Amygdala (tissue), 56 donors: ENCODE measurements at regions not wholly inside any gene's neighbourhood (a gene's known extent, or its start where the extent isn't known, plus 50 kb on each side); places are given as distances from the start of the nearest gene placed in this dataset.
"Not testable (repeated sequence)": the region's sequence is repeated elsewhere in the genome, so short reads cannot be mapped to it uniquely, and the experiment has no call there.

Experiments used
- DNase-seq, 56 donors: peaks; one replicate each; lab custom pipeline; 2025; lab: John Stamatoyannopoulos, UW

DNA sequence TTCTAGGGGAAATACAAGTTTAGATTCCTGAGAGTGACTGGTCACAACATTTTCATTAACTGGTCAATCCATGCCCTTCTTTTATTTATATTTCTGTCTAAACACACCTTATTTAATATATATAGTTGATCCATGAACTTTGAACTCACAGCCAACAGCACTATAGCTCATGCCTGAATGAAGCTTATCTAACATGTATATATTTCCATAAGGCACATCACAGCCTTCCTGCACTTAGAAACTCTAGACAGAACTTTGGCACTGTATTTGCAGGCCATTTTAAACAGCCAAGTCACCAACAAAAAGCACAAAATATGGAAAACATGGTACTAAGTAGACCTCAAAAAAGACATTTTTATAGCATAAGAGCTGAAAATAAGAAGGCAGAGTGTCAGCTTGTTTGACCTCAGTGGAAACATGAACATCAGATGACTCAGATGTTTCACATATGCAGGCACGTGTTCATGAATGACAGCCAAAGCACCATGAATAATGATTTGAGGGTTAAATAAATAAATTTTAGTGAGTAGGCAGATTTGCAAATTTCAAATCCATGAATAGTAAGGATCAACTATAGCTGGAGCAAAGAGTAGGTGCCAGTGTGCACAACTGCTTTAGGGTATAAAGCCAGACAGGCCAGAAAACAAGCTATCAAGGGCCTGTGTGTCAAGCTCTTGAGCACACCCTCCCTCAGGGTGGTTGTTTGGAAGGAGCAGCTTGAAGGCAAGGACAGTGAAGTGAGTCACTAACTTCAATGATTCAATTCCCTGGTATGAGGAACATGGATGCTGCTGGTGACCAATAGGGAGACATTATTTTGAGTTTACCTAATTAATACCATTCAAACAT, 88.9 kb upstream of the NT5E start:
- DNase-seq: no peak

DNA sequence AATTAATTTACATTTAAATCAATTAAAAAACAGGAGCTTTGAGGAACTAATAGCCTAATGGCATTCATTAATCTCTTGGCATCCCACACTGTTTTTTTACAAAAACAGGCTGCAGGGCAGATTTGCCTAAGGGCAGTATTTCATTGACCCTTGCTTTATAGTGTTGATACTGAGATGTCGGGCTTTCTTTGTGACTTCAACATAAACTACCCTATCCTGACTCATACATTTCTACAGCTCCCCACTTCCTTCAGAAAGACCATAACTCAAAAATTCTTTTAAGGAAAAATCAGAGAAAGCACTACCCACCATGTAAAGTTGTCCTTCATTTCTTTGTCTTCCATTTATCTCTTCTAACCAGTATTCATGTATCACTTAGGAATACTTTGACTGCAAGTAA, 92.2 kb upstream of the NT5E start:
- DNase-seq: no peak

DNA sequence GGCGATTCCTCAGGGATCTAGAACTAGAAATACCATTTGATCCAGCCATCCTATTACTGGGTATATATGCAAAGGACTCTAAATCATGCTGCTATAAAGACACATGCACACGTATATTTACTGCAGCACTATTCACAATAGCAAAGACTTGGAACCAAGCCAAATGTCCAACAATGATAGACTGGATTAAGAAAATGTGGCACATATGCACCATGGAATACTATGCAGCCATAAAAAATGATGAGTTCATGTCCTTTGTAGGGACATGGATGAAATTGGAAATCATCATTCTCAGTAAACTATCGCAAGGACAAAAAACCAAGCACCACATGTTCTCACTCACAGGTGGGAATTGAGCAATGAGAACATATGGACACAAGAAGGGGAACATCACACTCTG, 93.1 kb upstream of the NT5E start:
- DNase-seq: not testable (repeated sequence)

DNA sequence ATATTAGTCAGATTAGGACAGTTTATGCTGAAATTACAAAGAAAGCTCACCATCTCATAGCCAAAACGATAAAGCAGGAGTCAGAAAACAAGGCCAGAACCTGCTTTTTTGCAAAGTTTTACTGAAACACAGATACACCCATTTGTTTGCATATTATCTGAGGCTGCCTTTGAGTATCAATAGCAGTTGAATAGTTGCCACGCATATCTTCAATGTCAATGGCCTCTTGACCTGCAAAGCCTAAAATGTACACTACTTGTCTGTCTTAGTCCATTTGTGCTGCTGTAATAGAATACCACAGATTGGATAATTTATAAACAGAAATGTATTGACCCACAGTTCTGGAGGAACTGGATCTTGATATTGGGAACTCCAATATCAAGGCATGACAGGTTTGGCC, 94.1 kb upstream of the NT5E start:
- no peak for DNase-seq

DNA sequence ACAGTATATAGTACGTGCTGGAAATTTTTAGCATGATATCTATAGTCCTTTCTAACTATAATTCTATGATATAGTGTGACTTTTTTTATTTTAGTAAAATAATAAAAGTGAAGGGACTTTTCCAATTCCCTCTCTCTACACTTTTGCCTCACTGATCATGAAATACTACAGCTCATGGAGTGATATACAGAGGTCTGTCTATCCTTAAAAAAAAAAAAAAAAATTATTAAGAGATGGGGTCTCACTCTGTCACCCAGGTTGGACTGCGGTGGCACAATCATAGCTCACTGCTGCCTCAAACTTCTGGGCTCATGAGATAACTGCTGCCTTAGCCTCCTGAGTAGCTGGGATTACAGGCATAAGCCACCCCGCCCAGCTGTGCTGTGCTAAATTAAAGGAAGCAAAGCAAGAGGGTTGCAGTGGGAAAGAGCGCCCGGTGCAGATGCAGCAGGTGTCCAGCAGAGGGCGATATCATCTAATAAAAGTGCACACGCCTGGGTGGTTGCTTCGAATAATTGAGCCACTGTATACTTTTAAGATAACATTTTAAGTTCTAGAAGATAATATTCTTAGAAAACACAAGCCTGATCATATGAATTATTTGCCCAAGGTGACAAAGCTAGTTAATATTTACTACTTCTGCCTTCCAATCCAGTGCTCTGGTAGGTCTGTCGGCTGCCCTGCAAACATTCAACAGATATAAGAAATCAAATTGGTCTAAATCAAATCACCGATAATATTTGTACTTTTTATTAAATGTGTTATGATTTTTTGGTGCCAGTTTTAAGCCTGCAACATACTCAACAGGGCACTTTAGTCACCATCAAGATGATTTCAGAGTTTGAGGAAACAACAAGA, 94.9 kb upstream of the NT5E start:
- peak in 48 of 56 donors; percentile 1 to 70 (median 14) for DNase-seq

DNA sequence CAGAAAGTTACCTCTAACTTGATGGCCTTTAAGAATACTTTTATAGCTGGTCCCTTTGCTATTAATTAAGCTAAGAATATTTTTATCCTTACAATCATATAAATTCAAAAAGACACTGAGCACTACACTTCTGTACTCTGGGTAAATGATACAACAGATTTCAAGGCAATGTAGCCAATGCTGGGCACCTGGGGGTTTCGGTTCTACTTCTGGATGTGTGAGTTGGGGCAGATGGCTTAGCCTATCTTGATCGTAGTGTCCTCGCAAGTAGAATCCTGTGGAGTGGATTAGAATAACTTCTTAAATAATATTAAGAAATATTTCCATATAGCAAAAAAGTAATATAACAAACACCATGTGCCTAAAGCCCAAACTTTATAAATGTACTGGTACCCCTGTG, 96.9 kb upstream of the NT5E start:
- no peak for DNase-seq

DNA sequence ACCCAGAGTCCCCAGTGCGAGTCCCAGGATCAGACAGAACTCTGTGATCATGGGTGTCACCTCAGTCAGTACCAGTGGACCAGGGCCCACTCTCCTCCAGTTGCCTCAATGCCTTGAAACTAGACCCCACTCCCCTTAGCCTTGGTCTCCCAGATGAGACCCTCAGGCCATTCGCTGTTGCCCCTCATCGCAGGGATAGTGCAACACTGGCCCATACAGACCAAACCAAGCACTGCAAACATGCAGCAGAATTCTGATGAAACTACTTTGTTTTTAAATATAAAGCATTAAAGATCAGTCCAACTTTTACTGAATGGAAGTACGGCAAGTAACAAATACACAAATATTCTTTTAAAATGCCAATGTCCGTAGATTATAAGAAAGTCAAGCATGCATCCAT, 101.2 kb upstream of the NT5E start:
- no peak for DNase-seq

DNA sequence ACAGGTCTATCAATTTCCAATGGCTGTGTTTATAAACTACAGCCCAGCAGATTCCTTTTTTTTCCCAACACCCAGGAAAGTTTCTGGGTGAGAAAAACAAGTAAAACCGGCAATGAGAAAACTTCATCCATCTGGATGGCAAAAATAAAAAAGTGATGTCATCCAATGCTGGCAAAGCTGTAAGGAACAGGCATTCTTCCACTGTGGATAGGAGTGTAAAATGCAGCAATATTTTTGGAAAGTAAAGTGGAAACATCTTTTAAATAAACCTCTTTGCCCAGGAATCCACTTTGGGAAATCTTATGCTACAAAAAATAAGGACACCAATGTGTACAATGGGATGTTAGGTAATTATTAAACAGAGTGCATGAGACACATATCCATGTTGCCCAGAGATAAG, 102.1 kb upstream of the NT5E start:
- no peak for DNase-seq

DNA sequence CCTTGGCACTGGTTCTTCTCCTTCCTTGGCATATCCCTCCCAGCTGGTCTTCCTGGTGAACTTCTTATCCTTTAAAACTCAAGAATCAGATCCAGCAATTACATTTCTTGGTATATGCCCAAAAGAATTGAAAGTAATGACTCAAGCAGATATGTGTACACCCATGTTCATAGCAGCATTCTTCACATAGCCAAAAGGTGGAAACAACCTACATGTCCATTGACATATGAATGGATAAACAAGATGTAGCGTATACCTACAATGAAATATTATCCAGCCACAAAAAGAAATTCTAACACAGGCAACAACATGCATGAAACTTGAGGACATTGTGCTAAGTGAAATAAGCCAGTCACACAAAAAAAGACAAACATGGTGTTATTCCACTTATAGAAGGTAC, 103.7 kb upstream of the NT5E start:
- no peak for DNase-seq

DNA sequence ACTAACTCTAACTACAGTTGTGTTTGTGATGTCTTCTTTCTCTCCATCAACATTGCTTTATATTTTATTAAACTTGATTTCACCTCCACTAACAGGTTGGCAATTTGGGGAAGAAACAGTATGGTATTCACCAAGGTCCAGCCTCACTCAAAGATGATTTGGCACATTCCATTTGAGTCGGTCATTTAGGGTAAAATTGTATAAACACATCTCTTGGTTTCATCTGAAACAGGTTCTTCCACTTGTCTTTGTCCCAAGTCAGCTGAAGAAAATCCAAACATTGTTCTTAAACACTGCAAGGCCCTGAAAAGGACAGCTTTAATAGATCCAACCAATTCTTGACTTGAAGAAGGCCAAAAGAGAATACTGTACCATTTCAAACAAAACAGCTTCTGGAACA, 104.9 kb upstream of the NT5E start:
- DNase-seq: no peak

DNA sequence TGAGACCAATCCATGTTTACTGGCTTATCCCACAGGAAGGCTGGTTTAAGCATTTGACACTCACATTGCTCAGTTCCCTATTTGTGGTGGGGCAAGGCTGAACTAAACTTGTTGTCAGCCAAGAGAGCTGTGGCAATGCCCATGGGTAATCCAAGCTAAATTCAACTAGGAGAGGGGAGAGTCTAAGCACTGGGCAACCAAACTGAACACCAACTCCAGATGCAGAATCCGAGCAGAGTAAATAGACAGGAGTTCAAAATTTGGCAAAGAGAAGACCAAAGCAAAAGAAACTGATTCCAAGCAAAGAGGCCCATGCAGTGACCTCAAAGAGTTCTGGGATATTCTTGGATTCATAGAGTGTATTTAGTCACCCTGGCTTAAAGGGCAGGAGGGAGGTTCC, 106.5 kb upstream of the NT5E start:
- DNase-seq: no peak

DNA sequence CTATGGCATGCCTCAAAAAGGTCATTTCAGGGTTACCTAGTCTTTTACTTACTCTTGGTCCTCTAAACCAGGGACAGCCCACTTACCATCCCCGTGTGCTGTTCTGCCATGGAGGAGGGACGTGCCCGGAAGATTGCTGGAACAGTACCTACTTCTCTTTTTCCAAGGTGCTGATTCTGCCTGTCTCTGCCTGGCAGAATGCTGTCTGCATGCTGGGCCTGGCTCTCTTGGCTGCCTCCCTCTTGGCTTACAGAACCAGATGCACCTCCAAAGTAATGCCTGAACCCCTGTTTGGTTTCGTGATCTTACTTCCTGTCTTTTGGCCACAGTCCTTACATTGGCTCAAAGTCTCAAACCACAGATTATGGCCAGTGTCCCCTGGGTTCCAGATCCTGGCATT, 120.7 kb upstream of the NT5E start:
- no peak for DNase-seq

DNA sequence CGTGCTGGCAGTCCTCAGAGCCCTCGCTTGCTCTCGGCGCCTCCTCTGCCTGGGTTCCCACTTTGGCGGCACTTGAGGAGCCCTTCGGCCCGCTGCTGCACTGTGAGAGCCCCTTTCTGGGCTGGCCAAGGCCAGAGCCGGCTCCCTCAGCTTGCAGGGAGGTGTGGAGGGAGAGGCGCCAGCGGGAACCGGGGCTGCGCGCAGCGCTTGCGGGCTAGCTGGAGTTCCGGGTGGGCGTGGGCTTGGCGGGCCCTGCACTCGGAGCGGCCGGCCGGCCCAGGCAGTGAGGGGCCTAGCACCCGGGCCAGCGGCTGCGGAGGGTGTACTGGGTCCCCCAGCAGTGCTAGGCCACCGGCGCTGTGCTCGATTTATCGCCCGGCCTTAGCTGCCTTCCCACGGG, 124.1 kb upstream of the NT5E start:
- DNase-seq: not testable (repeated sequence)

DNA sequence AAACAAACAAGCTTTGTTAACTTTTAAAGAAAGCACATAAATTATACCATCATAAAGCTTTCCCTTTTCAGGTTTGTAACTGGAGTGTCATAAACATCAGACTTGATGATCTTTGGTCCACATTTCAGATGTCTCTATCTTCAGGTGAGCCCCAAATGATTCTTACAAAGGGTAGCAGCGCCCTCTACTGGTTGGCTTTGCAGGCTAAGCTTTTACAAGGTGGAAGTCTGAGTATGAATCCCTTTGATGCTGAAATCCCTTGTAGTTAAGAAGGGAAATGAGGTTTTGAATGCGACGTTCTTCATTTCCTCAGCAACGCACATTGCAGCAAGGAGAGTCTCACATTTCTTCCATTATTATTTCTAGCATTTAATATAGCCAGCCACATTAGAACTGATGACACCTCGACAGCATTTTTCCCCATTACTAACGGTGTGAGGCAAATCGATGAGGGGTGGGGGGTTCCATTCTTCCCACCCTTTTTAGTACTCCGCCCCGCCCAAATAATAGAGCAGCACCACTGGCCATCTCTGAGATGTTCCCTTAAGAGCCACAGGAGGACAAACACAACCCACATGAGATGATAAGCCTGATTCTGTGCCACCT, 126.3 kb upstream of the NT5E start:
- DNase-seq: peak in 49 of 56 donors; percentile 0 to 86 (median 27)

DNA sequence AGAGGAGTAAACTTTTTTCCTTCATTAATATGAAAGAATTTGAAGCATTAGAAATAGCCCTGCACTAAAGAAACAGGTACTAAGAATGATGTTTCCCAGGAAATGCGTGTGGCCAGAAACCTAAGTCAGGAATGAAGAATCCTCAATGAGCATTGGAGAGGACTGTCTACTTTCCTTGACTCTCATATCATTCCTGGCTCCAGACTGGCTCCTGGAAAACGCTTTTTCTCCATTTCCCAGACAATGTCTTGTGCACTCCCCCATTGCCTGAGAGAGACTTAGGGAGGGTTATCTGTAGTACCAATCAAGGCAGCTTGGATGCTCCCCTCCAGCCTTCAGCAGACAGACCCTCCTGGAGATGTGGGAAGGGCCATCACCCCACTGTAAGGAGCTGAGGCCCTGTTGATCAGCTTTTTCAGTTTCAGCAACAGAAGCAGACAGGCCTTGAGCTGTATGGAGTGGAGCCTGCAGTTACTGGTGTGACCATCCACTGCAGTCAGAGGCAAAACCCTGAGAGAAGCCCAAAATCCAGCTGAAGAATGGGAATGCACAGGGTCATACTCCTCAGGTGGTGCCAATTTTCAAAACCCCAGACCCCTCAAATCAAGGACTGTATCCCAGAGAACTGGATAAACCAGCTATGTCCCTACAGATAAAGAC, 127.3 kb upstream of the NT5E start:
- no peak for DNase-seq

DNA sequence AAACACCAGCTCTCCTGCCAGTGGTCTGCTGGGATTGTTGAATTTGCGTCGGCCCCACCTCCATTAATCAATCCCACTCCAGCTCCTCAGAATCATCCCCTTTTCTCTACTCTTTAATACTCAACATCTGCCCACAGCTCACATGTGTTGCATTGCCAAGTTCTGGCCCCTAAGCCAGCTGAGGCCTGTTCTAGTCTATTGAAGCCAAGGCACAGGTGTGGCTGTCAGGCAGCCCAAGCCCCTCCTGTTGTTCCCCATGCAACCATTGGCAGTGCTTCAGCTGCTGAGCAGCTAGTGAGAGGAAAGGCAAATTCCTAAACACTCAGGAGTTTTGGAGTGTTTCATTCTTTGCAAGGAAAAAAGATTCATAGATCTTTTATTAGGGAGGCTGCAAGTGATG, 128.0 kb upstream of the NT5E start:
- no peak for DNase-seq

DNA sequence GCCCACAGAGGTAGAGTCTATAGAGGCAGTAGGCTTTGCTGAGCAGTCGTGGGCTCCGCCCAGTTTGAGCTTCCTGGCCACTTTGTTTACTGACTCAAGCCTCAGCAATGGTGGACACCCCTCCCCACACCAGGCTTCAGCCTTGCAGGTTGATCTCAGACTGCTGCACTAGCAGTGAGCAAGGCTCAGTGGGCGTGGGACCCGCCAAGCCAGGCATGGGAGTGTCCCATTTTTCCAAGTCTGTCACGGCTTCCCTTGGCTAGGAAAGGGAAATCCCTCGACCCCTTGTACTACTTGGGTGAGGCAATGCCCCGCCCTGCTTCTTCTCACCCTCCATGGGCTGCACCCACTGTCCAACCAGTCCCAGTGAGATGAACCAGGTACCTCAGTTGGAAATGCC, 135.3 kb upstream of the NT5E start:
- no peak for DNase-seq

DNA sequence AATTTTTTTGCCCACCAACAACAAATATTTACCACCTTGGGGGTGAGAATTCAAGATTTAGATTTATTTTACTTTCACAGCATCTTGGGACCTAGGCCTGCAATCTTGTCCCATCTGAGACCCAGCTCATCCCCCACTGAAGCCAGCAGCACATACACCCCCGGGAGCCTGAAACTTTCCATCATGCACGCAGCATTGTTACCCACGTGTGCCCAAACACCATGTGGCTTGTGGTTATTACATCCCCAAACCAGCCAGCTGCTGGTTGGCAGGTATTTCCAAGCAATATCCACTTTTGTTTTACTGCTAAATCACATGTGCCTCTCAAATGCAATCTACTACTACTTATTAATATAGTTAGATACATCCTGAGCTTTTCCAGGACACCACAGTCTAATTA, 149.3 kb upstream of the NT5E start:
- no peak for DNase-seq

DNA sequence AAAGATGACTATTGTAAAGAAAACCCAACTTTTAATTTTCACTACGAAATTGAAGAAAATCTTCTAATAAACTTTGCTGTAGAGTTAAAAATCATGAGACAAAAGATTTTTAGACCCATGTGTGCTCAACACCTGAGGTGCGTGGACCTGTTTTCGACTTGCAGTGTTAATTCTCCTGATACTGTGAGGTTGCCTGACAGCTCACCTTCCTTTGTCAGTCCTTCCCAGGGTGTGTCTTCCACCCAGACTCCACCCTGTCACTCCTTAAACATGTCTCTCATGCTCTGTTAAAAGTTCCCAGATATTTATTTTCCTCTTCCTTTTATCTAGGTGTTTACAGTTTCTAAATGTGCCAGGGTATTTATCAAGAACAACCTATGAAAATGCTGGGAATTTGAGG, 151.3 kb upstream of the NT5E start:
- DNase-seq: no peak

DNA sequence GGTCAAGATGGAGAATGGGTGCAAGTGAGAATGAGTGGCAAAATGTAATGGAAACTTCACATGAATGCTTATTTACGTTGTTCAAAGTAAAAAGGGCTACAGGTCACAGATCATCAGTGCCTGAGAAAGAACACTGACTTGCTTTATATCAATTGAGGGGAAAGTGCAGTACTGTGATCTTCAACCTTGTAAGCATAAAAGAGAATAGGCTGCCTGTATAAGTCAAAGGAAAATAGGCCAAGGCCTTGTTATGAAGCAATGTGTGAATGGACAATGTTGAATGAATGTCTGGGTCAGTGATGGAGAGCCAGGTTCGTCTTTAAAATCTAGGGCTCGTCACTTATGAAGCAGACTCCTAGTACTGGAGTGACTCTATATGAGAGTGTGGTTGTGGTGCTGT, 158.6 kb upstream of the NT5E start:
- DNase-seq: no peak

DNA sequence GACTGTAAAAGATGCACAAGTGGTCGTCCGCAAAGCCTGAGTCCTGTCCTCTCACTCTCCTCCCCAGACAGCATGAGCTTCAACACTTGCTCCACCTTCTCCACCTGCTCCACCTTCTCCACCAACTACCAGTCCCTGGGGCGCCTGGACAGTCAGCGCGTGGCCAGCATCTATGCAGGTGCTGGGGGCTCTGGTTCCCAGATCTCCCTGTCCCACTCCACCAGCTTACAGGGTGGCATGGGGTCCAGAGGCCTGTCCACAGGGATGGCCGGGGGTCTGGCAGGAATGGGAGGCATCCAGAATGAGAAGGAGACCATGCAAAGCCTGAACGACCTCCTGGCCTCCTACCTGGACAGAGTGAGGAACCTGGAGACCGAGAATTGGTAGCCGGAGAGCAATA, 162.2 kb upstream of the NT5E start:
- no peak for DNase-seq
